Mucosa of descending colon (tissue), 3 donors: ENCODE measurements at regions not wholly inside any gene's neighbourhood (a gene's known extent, or its start where the extent isn't known, plus 50 kb on each side); places are given as distances from the start of the nearest gene placed in this dataset.
A peak's percentile ranks its signal among the peaks of the same experiment; 100 is the strongest.

Source experiments
- ATAC-seq: fragments of 200-7000 bp; cut with Tn5 transposase; one replicate; pipeline ENCODE4 v1.9.1; 2020; ENCODE audit warnings: mild to moderate bottlenecking, moderate library complexity
- DNase-seq, 3 donors: peaks; one replicate each; pipeline ENCODE4 v3.0.0-alpha.2; 2020
- H3K36me3 ChIP-seq: fragments of 200-600 bp; one replicate; pipeline ENCODE4 v1.8.0; 2021; ENCODE audit warnings: low read depth, mild to moderate bottlenecking
- H3K4me1 ChIP-seq: fragments of 200-600 bp; one replicate; pipeline ENCODE4 v1.8.0; 2021; ENCODE audit warnings: low read depth, mild to moderate bottlenecking
- H3K4me3 ChIP-seq: fragments of 200-600 bp; one replicate; pipeline ENCODE4 v1.8.0; 2021; ENCODE audit warnings: mild to moderate bottlenecking
- H3K9me3 ChIP-seq: fragments of 200-600 bp; one replicate; pipeline ENCODE4 v1.8.0; 2021; ENCODE audit warnings: mild to moderate bottlenecking
- intact Hi-C, 2 donors: fragments of 100-400 bp; cut with DNase I in 1 of 2; cut with micrococcal nuclease in 1 of 2; formaldehyde crosslinking; loops; one replicate each; pipeline versions ENCODE4 v1.11.0 to v1.11.1; 2022; cut with DNase I, micrococcal nuclease
- TF ChIP-seq, protein P1 (sequence below): fragments of 200-600 bp; IDR thresholded peaks from one replicate; pipeline ENCODE4 v1.8.0; 2022; ENCODE audit warnings: antibody characterized with exemption, mild to moderate bottlenecking
- donor health status: DM: no; HTN: no; CAD: no; lungs with moderate emphysema.
- donor health status: DM: no; HTN: no; CAD: no.
- donor health status: DM: no; HTN: yes; CAD: no.

DNA sequence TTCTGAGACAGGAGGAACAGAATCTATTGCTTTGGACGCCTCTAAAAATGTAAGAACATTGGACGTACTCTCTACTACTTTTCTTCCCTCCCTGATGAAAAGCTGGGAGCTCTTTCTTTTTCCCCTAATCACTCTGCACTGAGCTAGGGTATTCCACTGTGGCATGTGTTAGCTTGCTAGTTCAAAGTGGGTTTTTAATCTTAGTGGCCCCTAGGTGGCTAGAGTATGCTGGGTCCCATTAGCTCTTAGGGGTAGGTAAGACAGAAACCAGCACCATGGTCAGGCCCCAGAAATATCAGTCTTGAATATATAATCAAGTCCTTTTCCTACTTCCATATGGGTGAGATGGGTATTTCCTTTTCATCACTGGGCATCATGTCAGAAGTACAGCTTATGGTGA is 945.2 kb upstream of the PTPRD start:
- ATAC-seq: no peak
- no peak for DNase-seq
- intact Hi-C loops: no loop called here

GRCh38 chr9:11559001-11559776 is 946.4 kb upstream of the PTPRD start:
- no peak overlapping the region for H3K4me3 ChIP-seq
- ATAC-seq: no peak
- no peak for DNase-seq
- H3K4me1 ChIP-seq: no peaks in the 10 kb centered on the region
- intact Hi-C loops: no loop called here
- TF ChIP-seq, protein P1, sequence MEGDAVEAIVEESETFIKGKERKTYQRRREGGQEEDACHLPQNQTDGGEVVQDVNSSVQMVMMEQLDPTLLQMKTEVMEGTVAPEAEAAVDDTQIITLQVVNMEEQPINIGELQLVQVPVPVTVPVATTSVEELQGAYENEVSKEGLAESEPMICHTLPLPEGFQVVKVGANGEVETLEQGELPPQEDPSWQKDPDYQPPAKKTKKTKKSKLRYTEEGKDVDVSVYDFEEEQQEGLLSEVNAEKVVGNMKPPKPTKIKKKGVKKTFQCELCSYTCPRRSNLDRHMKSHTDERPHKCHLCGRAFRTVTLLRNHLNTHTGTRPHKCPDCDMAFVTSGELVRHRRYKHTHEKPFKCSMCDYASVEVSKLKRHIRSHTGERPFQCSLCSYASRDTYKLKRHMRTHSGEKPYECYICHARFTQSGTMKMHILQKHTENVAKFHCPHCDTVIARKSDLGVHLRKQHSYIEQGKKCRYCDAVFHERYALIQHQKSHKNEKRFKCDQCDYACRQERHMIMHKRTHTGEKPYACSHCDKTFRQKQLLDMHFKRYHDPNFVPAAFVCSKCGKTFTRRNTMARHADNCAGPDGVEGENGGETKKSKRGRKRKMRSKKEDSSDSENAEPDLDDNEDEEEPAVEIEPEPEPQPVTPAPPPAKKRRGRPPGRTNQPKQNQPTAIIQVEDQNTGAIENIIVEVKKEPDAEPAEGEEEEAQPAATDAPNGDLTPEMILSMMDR: no peak
- peaks cover 33% of the 10 kb centered on the region for H3K9me3 ChIP-seq
- no peaks in the 10 kb centered on the region for H3K36me3 ChIP-seq

More for the DNA sequence above, 945.2 kb upstream of the PTPRD start:
- Histone ChIP-seq H3K4me1 (no peaks in the 10 kb centered on the region), H3K36me3 (no peaks in the 10 kb centered on the region), H3K4me3 (no peak overlapping the region), H3K9me3 (peaks cover 23% of the 10 kb centered on the region)
- TF ChIP-seq, protein P1: no peak

DNA sequence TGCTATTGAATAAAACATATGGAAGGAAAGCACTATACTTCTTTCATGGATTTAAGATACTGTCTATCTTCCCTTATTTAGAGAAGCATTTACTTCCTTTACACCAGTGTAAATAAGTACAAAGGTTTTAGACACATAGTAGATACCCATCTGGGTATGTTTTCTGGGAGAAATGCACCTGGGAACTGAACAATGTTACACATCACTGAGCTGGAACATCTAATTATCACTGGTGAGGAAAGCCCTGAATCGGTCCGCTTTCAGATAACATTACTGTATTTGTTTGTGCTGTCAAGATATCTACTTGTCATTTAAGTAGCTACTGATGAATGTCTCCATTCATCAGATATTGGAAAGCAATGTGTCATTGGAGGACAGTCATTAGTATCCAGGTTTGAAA is 964.7 kb upstream of the PTPRD start:
- TF ChIP-seq, protein P1: no peak
- ATAC-seq (no peak), DNase-seq (no peak)
- no peaks in the 10 kb centered on the region for H3K36me3 ChIP-seq
- intact Hi-C loops: no loop called here
- H3K4me3 ChIP-seq: no peak overlapping the region
- no peaks in the 10 kb centered on the region for H3K4me1 ChIP-seq
- H3K9me3 ChIP-seq: peaks cover 18% of the 10 kb centered on the region

GRCh38 chr9:11595756-11596155 is 983.0 kb upstream of the PTPRD start:
- H3K9me3 ChIP-seq: peaks cover 27% of the 10 kb centered on the region
- no peaks in the 10 kb centered on the region for H3K4me1 ChIP-seq
- DNase-seq (no peak), ATAC-seq (no peak)
- no peak overlapping the region for H3K4me3 ChIP-seq
- no peaks in the 10 kb centered on the region for H3K36me3 ChIP-seq
- TF ChIP-seq, protein P1: no peak
- intact Hi-C loops: no loop called here

GRCh38 chr9:11618241-11618805 is 1005.5 kb upstream of the PTPRD start:
- intact Hi-C loops: no loop called here
- peak in 1 of 3 donors; percentile 46 for DNase-seq
- Histone ChIP-seq H3K4me1 (no peaks in the 10 kb centered on the region), H3K9me3 (peaks cover 56% of the 10 kb centered on the region), H3K36me3 (no peaks in the 10 kb centered on the region), H3K4me3 (no peak overlapping the region)
- TF ChIP-seq, protein P1: no peak
- ATAC-seq: no peak
